ENCODE measurements at regions not wholly inside any gene's neighbourhood (a gene's known extent, or its start where the extent isn't known, plus 50 kb on each side); places are given as distances from the start of the nearest gene placed in this dataset.

DNA sequence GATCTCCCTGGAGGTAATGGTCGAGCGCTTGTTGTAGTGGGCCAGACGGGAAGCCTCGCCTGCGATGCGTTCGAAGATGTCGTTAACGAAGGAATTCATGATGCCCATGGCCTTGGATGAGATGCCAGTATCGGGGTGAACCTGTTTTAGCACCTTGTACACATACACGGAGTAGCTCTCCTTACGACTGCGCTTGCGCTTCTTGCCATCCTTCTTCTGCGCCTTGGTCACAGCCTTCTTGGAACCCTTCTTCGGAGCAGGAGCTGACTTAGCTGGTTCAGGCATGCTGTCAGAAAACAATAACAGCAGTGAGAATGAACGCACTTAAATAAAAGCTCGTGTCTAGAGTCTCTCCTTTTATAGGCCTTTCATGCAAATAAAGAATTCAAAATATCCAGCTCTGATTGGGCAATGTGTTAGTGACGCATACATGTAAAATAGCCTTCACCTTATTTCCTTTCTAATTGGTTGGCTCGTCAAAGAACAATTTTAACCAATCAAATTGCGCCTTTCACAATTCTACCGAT lies 129.2 kb downstream of the HFE start:
- peak; percentile 88 for DNase-seq (ENCODE audit: low spot score)

DNA sequence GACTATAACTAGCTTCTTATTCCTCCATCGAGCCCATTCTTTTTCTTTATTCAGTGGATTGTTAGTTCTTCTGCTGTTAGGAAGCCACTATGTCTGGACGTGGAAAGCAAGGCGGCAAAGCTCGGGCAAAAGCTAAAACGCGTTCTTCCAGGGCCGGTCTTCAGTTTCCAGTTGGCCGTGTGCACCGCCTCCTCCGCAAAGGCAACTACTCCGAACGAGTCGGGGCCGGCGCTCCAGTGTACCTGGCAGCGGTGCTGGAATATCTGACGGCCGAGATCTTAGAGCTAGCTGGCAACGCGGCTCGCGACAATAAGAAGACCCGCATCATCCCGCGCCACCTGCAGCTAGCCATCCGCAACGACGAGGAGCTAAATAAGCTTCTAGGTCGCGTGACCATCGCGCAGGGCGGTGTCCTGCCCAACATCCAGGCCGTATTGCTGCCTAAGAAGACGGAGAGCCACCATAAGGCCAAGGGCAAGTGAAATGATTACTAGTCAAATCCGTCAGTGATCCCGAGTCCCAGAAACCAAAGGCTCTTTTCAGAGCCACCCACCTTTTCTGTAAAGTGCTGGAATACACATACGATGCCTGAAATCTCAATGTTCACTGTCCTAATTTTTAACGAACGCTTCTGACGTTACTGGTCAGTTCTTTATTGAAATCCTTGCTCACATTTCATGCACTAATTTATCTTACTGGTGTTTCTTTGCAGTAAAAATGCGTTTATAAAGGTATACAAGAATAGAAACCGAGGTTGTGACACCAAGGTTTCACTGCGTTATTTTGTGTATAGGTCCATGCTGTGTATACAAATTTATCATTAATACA lies 129.9 kb downstream of the HFE start:
- DNase-seq (ENCODE audit: low spot score) = peak; percentile 54

DNA sequence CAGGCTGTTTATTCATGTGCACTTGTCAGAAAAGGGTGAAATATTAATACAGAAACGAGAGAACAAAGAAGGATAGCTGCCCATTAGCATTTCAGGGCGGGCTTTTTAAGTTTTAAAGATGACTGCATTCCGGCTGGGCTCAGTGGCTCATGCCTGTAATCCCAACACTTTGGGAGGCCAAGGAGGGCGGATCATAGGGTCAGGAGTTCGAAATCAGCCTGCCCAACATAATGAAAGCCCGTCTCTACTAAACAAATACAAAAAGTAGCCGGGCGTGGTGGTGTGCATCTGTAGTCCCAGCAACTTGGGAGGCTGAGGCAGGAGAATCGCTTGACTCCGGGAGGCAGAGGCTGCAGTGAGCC lies 130.5 kb downstream of the HFE start:
- no peak for DNase-seq (ENCODE audit: low spot score)

DNA sequence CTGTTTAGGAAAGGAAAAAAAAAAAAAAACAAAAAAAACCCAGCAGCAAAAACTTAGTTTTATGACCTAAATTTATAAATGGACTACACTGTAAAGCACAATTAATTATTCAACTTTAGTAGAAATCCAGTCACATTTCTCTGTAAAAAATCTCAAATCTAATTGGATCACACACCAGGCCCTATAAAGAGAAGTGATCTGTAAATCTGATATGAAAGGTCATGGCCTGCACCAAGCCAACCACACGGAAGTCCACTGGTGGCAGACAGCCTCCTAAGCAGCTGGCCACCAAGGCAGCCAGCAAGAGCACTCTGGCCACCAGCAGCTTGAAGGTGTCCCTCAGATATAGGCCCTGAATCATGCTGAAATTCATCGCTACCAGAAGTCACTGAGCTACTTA lies 131.6 kb downstream of the HFE start:
- DNase-seq (ENCODE audit: low spot score) = no peak

DNA sequence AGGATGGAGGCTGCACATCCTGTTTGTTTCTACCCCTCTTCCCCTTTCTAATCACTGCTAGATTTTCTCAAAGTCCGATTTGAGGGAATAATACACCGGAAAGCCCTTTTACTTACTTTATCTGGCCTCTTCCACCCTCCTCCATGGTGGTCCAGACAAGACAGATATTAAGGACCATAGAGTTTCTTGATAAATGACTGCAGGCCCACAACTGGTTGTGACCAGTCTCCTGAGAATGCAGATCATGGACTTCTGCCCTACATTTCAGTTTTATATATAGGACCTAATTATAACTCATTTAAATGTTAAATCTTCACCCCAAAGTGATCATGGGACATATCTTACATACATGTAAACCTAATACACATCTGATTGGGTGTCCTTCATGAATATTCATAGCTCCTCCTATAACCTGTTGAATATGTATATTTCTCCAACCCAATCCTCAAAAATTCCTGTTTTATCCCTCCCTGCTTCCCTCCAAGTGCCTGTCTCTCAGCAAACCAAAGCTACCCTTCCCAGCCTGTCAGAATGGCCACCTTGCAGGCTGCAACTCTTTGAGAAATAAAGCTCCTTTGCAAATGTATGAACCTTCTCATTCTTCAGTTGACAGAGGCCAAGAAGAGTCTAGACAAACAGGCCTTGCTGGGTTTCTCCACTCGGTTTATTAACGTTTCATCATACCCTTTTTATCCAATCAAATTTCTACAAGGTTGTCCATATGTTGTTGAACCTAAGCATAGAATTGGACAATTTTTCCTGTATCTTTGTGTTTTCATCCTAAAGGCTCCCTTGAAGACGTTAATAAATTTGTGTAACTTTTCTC lies 133.1 kb downstream of the HFE start:
- no peak for DNase-seq (ENCODE audit: low spot score)

DNA sequence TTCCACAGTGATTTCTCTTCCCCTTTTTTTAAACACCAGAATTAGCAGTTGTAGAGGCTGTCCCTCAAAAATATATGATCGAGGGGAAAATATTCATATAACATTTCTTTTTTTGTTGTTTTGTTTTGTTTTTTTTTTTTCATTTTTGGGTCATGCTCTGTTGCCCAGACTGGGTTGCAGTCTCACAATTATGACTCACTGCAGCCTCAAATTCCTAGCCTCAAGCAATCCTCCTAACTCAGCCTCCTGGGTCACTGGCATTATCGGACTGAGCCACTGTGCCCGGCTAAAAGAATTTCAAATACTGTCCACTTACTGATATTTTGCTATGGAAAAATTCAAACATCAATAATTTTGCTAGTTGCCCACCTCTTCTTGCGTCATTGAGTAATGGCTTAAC lies 134.0 kb downstream of the HFE start:
- DNase-seq (ENCODE audit: low spot score) = no peak

DNA sequence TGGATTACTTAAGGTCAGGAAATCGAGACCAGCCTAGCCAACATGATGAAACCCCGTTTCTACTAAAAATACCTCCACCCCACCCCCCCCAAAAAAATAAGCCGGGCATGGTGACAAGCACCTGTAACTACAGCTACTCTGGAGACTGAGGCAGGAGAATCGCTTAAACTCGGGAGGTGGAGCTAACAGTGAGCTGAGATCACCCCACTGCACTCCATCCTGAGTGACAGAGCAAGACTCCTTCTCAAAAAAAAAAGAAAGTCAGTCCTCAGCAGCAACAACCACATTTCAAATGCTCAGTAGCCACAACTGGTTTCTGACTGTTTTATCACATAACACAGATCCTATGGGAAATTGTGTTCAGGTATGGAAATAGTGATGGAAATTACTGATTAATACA lies 135.3 kb downstream of the HFE start:
- no peak for DNase-seq (ENCODE audit: low spot score)

DNA sequence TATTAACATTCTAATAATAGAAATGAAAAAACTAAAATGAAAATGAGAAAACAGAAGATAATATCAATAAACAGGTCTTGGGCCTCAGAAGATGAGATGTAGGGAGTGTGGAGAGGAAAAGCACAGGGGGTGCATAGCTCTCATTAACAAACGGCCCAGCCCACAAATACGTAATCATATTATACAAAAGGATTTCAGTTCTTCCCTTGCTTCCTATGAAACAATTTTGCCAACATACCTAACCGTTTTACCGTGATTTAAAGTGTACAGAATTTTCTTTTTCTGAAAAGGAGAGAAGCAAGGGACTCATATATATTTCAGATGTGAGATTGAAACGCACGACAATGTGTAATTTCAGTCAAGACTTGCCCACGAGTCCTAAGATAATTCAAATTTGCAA lies 136.0 kb downstream of the HFE start:
- peak; percentile 8 for DNase-seq (ENCODE audit: low spot score)

DNA sequence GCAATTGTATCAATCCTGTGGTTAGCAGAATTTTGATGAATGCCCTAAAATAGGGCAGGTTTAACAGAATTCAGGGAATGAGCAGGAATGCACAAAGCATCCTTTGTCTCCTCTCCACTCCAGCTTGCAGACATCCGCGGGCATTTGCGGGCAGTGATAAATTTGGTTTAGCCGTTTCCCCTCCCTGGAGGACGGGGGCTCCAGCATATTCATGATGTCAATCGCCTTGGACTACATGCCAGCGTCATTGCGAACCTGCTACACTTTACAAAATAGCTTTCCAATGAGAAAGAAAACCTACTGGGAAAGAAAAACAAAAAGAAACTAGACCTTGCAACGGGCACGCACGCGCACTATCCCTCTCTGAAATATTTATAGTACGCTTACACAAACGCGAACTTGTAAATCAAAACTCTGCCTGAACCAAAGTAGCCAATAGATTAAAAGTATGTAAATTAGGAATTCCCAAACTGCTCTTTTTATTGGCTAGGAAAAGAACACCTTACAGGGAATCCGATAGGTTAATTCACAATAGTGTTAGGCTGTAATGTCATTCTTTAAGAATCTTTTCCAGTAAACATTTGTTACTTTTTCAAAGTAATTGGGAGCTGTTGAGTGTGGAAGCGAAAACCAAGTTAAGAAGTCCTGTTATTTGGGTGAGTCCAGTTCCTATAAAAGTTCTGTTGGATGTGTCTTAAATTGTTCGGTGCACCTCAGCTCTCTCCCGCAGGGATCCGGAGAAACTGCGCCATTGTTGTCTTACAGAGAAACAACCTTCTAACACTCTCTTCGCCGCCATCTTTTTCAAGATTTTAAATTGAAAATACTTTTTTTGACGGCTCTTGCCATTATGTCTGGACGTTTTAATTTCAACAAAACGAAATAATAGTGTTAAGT lies 136.7 kb downstream of the HFE start:
- peak; percentile 78 for DNase-seq (ENCODE audit: low spot score)

DNA sequence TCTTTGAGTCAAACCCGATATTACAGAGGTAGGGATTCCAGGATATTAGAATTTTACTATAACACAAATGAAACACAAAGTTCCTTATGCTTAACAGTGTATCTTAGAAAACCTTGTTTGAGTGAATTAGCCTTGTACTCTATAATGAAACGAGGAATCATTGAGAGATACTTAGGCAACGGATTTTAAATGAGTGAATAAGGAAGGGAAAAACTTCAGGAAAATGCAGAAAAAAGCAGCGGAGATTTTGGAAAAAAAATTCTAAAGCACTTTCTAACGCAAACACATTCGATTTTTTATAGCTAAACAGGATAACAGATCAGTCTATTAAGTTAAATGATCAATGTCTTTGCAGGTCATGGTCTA lies 137.3 kb downstream of the HFE start:
- no peak for DNase-seq (ENCODE audit: low spot score)

DNA sequence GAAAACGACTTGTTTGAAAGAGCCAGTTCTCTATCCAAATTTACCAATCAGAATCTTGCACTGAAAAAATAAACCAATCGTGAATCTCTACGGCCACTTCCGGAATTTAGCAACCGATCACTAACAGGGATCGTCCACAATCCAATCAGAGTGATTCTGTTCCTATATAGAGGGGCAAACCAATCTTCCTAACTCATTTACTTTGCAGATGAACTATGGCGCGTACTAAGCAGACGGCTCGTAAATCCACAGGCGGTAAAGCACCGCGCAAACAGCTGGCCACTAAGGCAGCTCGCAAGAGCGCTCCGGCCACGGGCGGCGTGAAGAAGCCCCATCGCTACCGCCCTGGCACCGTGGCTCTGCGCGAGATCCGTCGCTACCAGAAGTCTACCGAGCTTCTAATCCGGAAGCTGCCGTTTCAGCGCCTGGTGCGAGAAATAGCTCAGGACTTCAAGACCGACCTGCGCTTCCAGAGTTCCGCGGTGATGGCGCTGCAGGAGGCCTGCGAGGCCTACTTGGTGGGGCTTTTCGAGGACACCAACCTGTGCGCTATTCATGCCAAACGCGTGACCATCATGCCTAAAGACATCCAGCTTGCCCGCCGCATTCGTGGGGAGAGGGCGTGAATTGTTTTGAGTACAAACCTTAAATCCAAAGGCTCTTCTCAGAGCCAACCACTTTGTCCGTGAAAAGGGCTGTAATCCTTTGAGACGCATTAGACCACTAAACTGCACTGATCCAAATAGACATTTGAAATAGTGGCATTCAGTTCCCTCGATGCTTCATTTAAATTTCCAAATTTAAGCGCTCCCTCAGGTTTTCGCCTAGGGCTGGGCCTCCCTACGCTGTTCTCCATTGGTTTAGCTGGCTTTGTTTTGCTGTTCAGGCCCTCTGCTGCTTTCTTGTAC lies 138.0 kb downstream of the HFE start:
- DNase-seq (ENCODE audit: low spot score) = peak; percentile 81

DNA sequence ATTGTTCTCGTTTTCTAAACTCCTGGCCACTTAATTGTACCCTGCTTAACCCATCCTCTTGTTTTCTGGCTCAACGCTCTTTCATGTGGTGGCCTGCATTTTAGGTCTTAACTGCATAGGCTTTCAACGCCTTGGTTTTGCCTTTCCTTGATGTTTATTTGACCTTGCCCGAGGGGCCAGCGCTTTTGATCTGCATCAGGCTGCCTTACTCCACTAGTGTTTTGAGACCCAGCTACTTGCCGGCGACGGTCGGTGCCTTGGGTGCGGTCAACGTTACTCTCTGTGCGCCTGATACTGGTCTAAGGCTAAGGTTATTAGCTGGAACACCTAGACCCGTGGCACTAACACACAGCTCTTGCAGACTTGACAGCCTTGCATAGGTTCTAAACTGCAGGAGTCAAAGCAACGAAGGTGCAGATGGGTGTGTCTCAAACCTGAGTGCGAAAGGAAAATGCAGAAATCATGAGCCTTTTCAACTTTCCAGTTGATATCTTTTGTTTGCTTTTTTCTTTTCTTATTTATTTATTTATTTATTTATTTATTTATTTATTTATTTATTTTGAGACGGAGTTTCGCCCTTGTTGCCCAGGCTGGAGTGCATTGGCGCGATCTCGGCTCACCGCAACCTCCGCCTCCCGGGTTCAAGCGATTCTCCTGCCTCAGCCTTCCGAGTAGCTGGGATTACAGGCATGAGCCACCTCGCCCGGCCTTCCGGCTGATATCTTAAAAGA lies 138.8 kb downstream of the HFE start:
- DNase-seq (ENCODE audit: low spot score) = no peak

DNA sequence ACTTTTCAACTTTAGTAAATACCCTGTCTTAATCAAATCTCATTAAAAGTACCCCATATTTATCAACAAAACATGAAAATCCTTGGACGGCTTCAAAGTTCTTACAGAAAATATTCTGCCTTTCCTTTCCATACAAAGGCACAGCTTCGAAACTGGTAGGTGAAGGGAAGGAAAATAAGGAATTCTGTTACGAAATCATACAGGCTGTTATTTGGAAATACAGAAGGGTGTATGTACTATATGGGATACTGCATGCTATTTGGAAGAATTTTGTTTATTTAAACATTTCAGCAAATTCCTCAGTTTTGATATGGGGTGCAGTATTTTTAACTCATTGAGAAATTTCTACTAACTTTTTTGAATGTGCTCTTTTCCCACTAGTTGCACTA lies 138.4 kb upstream of the BTN3A2 start:
- DNase-seq (ENCODE audit: low spot score) = no peak

DNA sequence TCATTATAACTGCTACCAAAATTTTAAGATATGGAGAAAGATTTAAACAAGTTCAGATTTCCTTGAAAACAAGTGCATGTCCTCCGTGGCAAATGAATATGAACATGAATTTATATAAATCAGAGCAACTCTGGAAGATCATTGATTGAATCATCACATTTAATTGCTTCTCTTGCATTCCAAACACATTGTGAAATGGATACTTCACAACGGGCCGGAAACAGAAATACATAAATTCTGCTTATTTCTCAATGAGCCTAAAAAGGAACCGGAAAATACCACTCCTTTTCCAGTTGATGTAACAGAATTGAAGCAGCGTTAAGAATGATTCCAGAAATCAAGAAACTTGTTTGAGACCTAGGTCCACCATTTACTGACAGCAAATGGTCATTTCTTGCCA lies 134.6 kb upstream of the BTN3A2 start:
- DNase-seq (ENCODE audit: low spot score) = peak; percentile 34

DNA sequence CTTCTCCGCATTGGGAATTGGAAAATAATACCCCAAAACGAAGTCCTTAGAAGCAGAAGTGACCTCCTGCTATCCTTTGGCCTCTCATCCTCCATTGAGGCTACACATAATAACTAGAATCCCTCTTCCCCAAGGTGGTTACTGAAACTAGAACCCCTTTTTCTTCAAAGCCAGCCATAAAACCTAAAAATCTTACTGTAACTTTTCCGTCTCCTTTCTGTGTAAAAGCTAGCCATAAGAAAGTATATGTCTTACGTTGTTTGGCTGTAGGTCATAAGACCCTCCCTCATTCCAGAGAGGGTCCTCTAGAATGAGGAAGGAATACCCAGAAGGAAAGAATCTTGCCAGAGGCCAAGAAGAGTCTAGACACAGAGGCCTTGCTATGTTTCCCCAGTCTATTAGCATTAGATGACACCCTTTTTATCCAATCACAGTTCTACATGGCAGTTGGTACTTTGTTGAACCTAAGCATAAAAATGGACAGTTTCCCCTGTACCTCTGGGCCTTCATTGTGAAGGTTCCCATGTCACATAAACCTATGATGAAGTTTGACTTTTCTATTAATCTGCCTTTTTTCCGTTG lies 133.9 kb upstream of the BTN3A2 start:
- DNase-seq (ENCODE audit: low spot score) = no peak

DNA sequence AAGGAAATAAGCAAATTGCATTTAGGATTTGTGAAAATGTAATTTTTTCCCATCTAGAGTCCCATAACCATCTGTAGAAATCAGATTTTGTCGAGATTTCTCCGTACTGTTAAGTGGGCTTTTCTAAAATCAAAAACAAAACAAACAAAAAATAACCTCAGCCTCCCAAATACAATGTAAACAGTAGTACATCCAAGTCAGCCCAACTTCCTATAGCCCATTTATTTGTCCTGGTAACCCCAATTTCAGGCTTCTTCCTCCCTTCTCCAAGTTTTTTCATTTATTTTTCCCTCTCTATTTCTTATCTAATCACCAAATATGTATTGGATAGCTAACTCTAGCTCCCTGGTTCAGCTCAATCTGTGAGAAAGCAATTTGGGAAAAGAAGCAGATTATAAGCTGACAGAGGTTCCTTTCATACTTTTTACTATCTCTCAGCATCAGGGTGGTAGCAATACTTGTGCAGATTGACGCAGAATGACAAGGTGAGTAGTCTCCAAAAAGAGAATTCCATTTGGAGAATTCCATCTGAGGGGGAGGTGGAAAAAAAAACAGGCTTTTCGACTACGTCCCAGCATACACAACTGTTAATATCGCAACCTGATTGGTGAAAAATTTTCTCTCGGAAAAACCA lies 132.6 kb upstream of the BTN3A2 start:
- DNase-seq (ENCODE audit: low spot score) = no peak

DNA sequence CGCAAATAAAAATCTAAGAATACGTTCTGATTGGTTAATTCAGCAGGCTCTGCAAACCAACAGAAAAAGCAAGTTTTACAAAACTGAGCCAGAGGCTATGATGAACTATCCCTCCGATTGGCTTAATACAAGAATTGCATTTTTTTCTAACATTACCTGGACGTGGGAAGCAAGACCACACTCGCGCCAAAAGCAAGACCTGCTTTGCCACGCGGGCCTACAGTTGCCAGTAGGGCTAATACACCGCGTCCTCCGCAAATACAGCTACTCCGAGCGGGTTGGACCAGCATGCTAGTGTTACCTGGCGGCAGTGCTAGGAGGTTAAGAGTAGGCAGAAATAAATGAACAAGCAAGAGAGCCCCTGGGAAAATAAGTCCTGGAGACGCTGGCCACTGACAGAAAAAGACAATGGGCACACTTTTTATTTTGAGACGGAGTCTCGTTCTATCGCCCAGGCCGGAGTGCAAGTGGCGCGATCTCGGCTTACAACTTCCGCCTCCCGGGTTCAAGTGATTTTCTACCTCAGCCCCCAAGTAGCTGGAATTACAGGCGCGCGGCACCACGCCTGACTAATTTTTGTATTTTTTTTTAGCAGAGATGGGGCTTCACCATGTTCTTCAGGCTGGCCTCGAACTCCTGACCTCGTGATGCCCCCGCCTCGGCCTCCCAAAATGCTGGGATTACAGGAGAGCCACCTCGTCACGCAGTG lies 131.9 kb upstream of the BTN3A2 start:
- DNase-seq (ENCODE audit: low spot score) = no peak

DNA sequence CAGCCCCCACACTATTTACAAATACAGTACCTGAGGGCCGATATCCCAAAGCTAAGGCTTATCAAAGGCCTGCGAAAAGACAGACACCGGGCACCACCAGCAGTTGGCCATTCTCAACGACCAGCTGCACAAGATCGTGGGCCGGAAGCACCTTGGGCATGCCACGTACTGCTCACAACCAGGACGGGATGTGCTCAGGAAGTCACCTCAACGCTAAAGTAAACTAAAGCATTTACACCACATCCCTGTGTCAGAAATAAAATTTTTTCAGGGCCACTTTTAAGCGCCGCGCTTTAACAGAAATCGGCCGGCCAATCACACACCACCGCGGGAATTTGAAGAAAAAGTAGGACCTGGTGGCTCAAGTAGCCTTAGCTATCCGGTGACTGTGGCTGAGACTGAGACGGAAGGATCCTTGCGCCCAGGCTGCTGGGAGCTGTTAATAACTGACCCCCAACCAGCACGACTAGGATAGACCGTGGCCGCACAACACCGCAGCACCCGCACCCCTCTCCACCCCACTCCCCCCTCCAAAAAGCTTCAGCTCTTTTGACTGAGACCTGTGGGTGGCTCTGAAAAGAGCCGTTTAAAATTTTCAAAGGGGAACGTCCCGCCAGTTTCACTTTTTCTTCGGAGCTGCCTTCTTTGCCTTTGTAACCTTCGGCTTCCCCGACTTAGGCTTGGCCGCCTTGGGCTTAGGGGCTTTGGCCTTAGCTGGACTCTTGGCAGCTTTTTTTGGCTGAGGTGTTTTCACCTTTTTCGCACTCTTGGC lies 131.2 kb upstream of the BTN3A2 start:
- peak; percentile 44 for DNase-seq (ENCODE audit: low spot score)

Data from GM03348 (cell line).